A549 (cell line): ENCODE measurements at regions not wholly inside any gene's neighbourhood (a gene's known extent, or its start where the extent isn't known, plus 50 kb on each side); places are given as distances from the start of the nearest gene placed in this dataset.
A peak's percentile ranks its signal among the peaks of the same experiment; 100 is the strongest.

ENCODE experiments used
- ATAC-seq, 2 experiments: fragments of 200-7000 bp in 1 of 2; fragments of >200 bp in 1 of 2; cut with Nextera tagmentation in 1 of 2; cut with Tn5 transposase in 1 of 2; 3 replicates each; pipeline versions ENCODE4 v1.8.0 to v1.9.1; 2018 to 2020; ENCODE audit warnings: mild to moderate bottlenecking in 1 of 2, moderate library complexity in 1 of 2
- CTCF ChIA-PET: fragments of 300-600 bp; sonication (Branson Sonifier 250); formaldehyde crosslinking; extraction: SDS; loops from one replicate; lab custom pipeline; 2021; ENCODE audit warnings: antibody characterized with exemption, inconsistent platforms; lab: Yijun Ruan, JAX
- POLR2A ChIA-PET: fragments of 350-600 bp; formaldehyde crosslinking; extraction: SDS; loops from one replicate; lab custom pipeline; 2021; ENCODE audit warnings: antibody characterized with exemption, inconsistent platforms; lab: Yijun Ruan, JAX
- DNase-seq, 2 experiments: peaks; one replicate each; pipeline versions ENCODE4 v3.0.0 to v3.0.0-alpha.2; 2011 to 2016; ENCODE audit warnings: low read depth in 1 of 2, low spot score in 1 of 2
- FAIRE-seq: peaks from 2 replicates; lab custom pipeline; 2011; peaks lifted over from hg19 to GRCh38; lab: Jason Lieb, UNC
- H3K27ac ChIP-seq, 2 experiments: fragments of >200 bp; sonication (Bioruptor Twin); formaldehyde crosslinking; 3 replicates each; pipeline ENCODE4 v1.5.1; 2016 to 2017
- H3K4me1 ChIP-seq: fragments of >200 bp; sonication (Bioruptor Twin); formaldehyde crosslinking; 3 replicates; pipeline ENCODE4 v1.6.1; 2016
- H3K4me2 ChIP-seq: fragments of >200 bp; sonication (Bioruptor Twin); formaldehyde crosslinking; 3 replicates; pipeline ENCODE4 v1.6.1; 2016
- H3K4me3 ChIP-seq: fragments of >200 bp; sonication (Bioruptor Twin); formaldehyde crosslinking; 3 replicates; pipeline ENCODE4 v1.5.1; 2016
- H3K9me3 ChIP-seq: fragments of >200 bp; sonication (Bioruptor Twin); formaldehyde crosslinking; 3 replicates; pipeline ENCODE4 v1.6.1; 2016
- BCL3 ChIP-seq: fragments of >200 bp; sonication (Bioruptor Twin); formaldehyde crosslinking; IDR thresholded peaks from 3 replicates; pipeline ENCODE4 v1.6.1; 2016
- CEBPB ChIP-seq, 2 experiments: fragments of >200 bp in 1 of 2; sonication (Bioruptor Twin) in 1 of 2; formaldehyde crosslinking in 1 of 2; IDR thresholded peaks; 2 replicates each; pipeline ENCODE4 v1.6.1; 2012 to 2016
- FOSL2 ChIP-seq, 2 experiments: fragments of 450-650 bp in 1 of 2; fragments of >200 bp in 1 of 2; sonication (Bioruptor Twin) in 1 of 2; formaldehyde crosslinking; IDR thresholded peaks; 2 replicates each; pipeline versions ENCODE4 v1.5.0 to v1.6.1; 2016 to 2020; ENCODE audit warnings: mild to moderate bottlenecking in 1 of 2, moderate library complexity in 1 of 2
- HDAC2 ChIP-seq: fragments of 200-600 bp; sonication (generic); IDR thresholded peaks from 2 replicates; pipeline ENCODE4 v1.6.1; 2016
- HOXB5 ChIP-seq: fragments of 250-450 bp; sonication (Bioruptor Pico); IDR thresholded peaks from 2 replicates; pipeline ENCODE4 v1.5.0; 2020; ENCODE audit warnings: mild to moderate bottlenecking, moderate library complexity
- JUN ChIP-seq, 2 experiments: fragments of >200 bp; sonication (Bioruptor Twin); formaldehyde crosslinking; IDR thresholded peaks; 2 replicates in 1 of 2; 3 replicates in 1 of 2; pipeline ENCODE4 v1.6.1; 2016 to 2017
- JUNB ChIP-seq: fragments of >200 bp; sonication (Bioruptor Twin); formaldehyde crosslinking; IDR thresholded peaks from 2 replicates; pipeline ENCODE4 v1.6.1; 2016
- KDM5A ChIP-seq: fragments of 200-600 bp; sonication (generic); IDR thresholded peaks from 2 replicates; pipeline ENCODE4 v1.6.1; 2016; ENCODE audit warnings: antibody characterized with exemption, mild to moderate bottlenecking
- MAFK ChIP-seq: fragments of 450-650 bp; IDR thresholded peaks from 2 replicates; pipeline ENCODE4 v1.6.1; 2014; ENCODE audit not compliant: partially characterized antibody
- MYC ChIP-seq: IDR thresholded peaks from 2 replicates; pipeline ENCODE4 v1.6.1; 2012; ENCODE audit warnings: mild to moderate bottlenecking, inconsistent platforms, low read length, improper control_type of control experiment, borderline replicate concordance
- NFE2L2 ChIP-seq: fragments of 150-350 bp; conservative IDR thresholded peaks from 2 replicates; pipeline ENCODE4 v1.6.1; 2014; ENCODE audit warnings: low read length
- NR3C1 ChIP-seq: fragments of >200 bp; sonication (Bioruptor Twin); formaldehyde crosslinking; IDR thresholded peaks from 3 replicates; pipeline ENCODE4 v1.6.1; 2017
- POLR2A ChIP-seq: IDR thresholded peaks from 2 replicates; pipeline ENCODE4 v1.6.1; 2012; ENCODE audit warnings: mild to moderate bottlenecking, low read length
- RAD21 ChIP-seq, 2 experiments: fragments of >200 bp in 1 of 2; sonication (Bioruptor Twin) in 1 of 2; formaldehyde crosslinking in 1 of 2; IDR thresholded peaks in 1 of 2; conservative IDR thresholded peaks in 1 of 2; 2 replicates in 1 of 2; 3 replicates in 1 of 2; pipeline ENCODE4 v1.6.1; 2012 to 2018; ENCODE audit warnings: inconsistent platforms in 1 of 2
- RNF2 ChIP-seq: fragments of 200-600 bp; sonication (generic); IDR thresholded peaks from 2 replicates; pipeline ENCODE4 v1.6.1; 2016; ENCODE audit warnings: low read depth, mild to moderate bottlenecking, antibody characterized with exemption, moderate library complexity, borderline replicate concordance
- SREBF2 ChIP-seq: fragments of 450-650 bp; IDR thresholded peaks from 2 replicates; pipeline ENCODE4 v1.6.1; 2014; ENCODE audit warnings: mild to moderate bottlenecking, moderate library complexity
- ZFP36 ChIP-seq: fragments of 450-650 bp; IDR thresholded peaks from 2 replicates; pipeline ENCODE4 v1.6.1; 2014; ENCODE audit warnings: borderline replicate concordance; ENCODE audit not compliant: partially characterized antibody
- ZSCAN20 ChIP-seq: fragments of 250-450 bp; sonication (Bioruptor Pico); IDR thresholded peaks from 2 replicates; pipeline ENCODE4 v1.8.0; 2022; ENCODE audit warnings: mild to moderate bottlenecking, moderate library complexity
- WGBS: methylation state at CpG from one replicate; pipeline ENCODE4 v1.1.6; 2017; ENCODE audit errors: missing lambda C conversion rate; 5-methylcytosine and 5-hydroxymethylcytosine counted together
- TF ChIP-seq, protein P1 (sequence below): IDR thresholded peaks from 2 replicates; pipeline ENCODE4 v1.6.1; 2012
- TF ChIP-seq, protein P2 (sequence below): fragments of 450-650 bp; IDR thresholded peaks from 2 replicates; pipeline ENCODE4 v1.6.1; 2014; ENCODE audit warnings: antibody characterized with exemption
- TF ChIP-seq, protein P3 (sequence below): fragments of >200 bp; sonication (Bioruptor Twin); formaldehyde crosslinking; IDR thresholded peaks from 3 replicates; pipeline ENCODE4 v1.5.1; 2016

DNA sequence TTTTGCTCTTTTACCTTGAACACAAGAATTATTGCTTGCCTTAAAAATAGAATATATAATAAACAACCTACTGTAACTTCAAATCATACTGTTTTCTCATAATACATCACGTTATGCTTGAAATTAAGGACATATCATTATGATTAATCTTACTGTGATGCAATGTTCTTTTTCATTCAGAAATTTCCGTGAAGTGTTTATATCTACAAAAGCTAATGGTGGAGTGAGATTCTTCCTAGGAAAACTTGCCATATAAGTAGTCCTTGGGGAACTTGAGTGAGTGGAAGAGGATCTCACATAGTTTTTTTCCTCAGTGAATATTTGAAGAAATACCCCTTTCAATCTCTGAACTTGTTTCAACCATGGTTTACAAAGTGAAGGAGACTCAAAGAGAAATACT lies 498.7 kb upstream of the CBLB start:
- no peak for ATAC-seq
- Histone ChIP-seq H3K27ac (no peak overlapping the region), H3K4me2 (no peak overlapping the region), H3K4me3 (no peak overlapping the region), H3K9me3 (no peaks in the 10 kb centered on the region), H3K4me1 (no peaks in the 10 kb centered on the region)
- no peak for DNase-seq
- 41% methylated on average over 2 of the region's 2 CpGs for WGBS
- POLR2A ChIA-PET: no interaction called here
- TF ChIP-seq RAD21 (conservative IDR thresholded peaks at IDR 0.05 in 1 of 2, IDR thresholded peaks at IDR 0.05 in 1 of 2) (no peak), RNF2 (no peak), ZSCAN20 (CRISPR knock-in tag) (no peak), MYC (no peak), POLR2A (no peak), ZFP36 (no peak), KDM5A (no peak), NR3C1 (no peak), NFE2L2 (no peak), JUN (IDR thresholded peaks at IDR 0.05) (no peak), HDAC2 (no peak), HOXB5 (no peak), FOSL2 (IDR thresholded peaks at IDR 0.05) (no peak), FOSL2 (CRISPR knock-in tag; IDR thresholded peaks at IDR 0.05) (no peak), CEBPB (IDR thresholded peaks at IDR 0.05) (no peak), JUNB (no peak), BCL3 (no peak), SREBF2 (no peak)
- TF ChIP-seq, protein P1, sequence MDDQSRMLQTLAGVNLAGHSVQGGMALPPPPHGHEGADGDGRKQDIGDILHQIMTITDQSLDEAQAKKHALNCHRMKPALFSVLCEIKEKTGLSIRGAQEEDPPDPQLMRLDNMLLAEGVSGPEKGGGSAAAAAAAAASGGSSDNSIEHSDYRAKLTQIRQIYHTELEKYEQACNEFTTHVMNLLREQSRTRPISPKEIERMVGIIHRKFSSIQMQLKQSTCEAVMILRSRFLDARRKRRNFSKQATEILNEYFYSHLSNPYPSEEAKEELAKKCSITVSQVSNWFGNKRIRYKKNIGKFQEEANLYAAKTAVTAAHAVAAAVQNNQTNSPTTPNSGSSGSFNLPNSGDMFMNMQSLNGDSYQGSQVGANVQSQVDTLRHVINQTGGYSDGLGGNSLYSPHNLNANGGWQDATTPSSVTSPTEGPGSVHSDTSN: no peak
- TF ChIP-seq, protein P2, sequence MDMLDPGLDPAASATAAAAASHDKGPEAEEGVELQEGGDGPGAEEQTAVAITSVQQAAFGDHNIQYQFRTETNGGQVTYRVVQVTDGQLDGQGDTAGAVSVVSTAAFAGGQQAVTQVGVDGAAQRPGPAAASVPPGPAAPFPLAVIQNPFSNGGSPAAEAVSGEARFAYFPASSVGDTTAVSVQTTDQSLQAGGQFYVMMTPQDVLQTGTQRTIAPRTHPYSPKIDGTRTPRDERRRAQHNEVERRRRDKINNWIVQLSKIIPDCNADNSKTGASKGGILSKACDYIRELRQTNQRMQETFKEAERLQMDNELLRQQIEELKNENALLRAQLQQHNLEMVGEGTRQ: no peak
- TF ChIP-seq, protein P3, sequence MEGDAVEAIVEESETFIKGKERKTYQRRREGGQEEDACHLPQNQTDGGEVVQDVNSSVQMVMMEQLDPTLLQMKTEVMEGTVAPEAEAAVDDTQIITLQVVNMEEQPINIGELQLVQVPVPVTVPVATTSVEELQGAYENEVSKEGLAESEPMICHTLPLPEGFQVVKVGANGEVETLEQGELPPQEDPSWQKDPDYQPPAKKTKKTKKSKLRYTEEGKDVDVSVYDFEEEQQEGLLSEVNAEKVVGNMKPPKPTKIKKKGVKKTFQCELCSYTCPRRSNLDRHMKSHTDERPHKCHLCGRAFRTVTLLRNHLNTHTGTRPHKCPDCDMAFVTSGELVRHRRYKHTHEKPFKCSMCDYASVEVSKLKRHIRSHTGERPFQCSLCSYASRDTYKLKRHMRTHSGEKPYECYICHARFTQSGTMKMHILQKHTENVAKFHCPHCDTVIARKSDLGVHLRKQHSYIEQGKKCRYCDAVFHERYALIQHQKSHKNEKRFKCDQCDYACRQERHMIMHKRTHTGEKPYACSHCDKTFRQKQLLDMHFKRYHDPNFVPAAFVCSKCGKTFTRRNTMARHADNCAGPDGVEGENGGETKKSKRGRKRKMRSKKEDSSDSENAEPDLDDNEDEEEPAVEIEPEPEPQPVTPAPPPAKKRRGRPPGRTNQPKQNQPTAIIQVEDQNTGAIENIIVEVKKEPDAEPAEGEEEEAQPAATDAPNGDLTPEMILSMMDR: no peak
- FAIRE-seq: no peak
- CTCF ChIA-PET: no interaction called here

- WGBS: 56% methylated on average over 10 of the region's 10 CpGs
- POLR2A ChIA-PET: no interaction called here
- no peak for ATAC-seq
These were observed 502.6 kb upstream of the CBLB start for GRCh38 chr3:106371221-106371970.

More at GRCh38 chr3:106371221-106371970, 502.6 kb upstream of the CBLB start:
- TF ChIP-seq MAFK (peak; percentile 48), BCL3 (no peak)
- CTCF ChIA-PET: interaction anchor here (0.6 to 0.7 kb wide), 2 partner anchors 24 to 282 kb away, joined by 3 to 4 read pairs; no protein-coding TSS in a partner anchor
- DNase-seq (no peak), FAIRE-seq (no peak)
- Histone ChIP-seq H3K4me1 (no peaks in the 10 kb centered on the region), H3K9me3 (no peaks in the 10 kb centered on the region), H3K4me2 (no peak overlapping the region), H3K27ac (no peak overlapping the region), H3K4me3 (no peak overlapping the region)
